Thyroid gland (tissue), 4 donors: ENCODE measurements at regions not wholly inside any gene's neighbourhood (a gene's known extent, or its start where the extent isn't known, plus 50 kb on each side); places are given as distances from the start of the nearest gene placed in this dataset.

Source experiments
- CTCF ChIP-seq, 6 experiments: fragments of 200-600 bp in 3 of 6; fragments of 450-650 bp in 3 of 6; sonication (generic) in 3 of 6; IDR thresholded peaks; one replicate each; pipeline ENCODE4 v1.5.1; 2016 to 2019; ENCODE audit warnings: antibody characterized with exemption in 6 of 6, mild to moderate bottlenecking in 2 of 6, inconsistent platforms in 1 of 6, moderate library complexity in 1 of 6
- POLR2A ChIP-seq, 2 donors: fragments of 450-650 bp; IDR thresholded peaks; one replicate each; pipeline ENCODE4 v1.6.1; 2017; ENCODE audit warnings: antibody characterized with exemption in 2 of 2, mild to moderate bottlenecking in 2 of 2, moderate library complexity in 1 of 2

GRCh38 chr5:25568989-25569625 lies 924.3 kb upstream of the CDH10 start:
- TF ChIP-seq CTCF (IDR thresholded peaks at IDR 0.05) (no peak), POLR2A (IDR thresholded peaks at IDR 0.05) (no peak)
